Activated CD4-positive, alpha-beta T cell treated with anti-CD3 and anti-CD28 coated beads, Interleukin-2, amount 10 ng/mL, durations not matched to agents 24 days and 14 days (primary cell): ENCODE measurements at regions not wholly inside any gene's neighbourhood (a gene's known extent, or its start where the extent isn't known, plus 50 kb on each side); places are given as distances from the start of the nearest gene placed in this dataset.

Experiments used
- DNase-seq: peaks from one replicate; pipeline ENCODE4 v3.0.0; 2022
- H3K27ac Mint-ChIP-seq: one replicate; pipeline ENCODE4 v1.8.0; 2022; ENCODE audit warnings: mild to moderate bottlenecking, mixed read lengths
- H3K27me3 Mint-ChIP-seq: one replicate; pipeline ENCODE4 v1.8.0; 2022; ENCODE audit warnings: mixed read lengths
- H3K36me3 Mint-ChIP-seq: one replicate; pipeline ENCODE4 v1.8.0; 2022; ENCODE audit warnings: low read depth, mild to moderate bottlenecking, mixed read lengths
- H3K4me1 Mint-ChIP-seq: one replicate; pipeline ENCODE4 v1.8.0; 2021; ENCODE audit warnings: mixed read lengths
- H3K4me3 Mint-ChIP-seq: one replicate; pipeline ENCODE4 v1.8.0; 2022; ENCODE audit warnings: mild to moderate bottlenecking, moderate library complexity, mixed read lengths
- H3K9me3 Mint-ChIP-seq: one replicate; pipeline ENCODE4 v1.8.0; 2021; ENCODE audit warnings: mixed read lengths
- intact Hi-C: fragments of 100-400 bp; cut with micrococcal nuclease; formaldehyde crosslinking; loops from one replicate; pipeline ENCODE4 v1.15.1; 2023

- no peaks in the 10 kb centered on the region for H3K9me3 Mint-ChIP-seq
- no peak for DNase-seq
- intact Hi-C loops, result loop anchor here (10.0 kb wide), 1 partner anchor 319 kb away; the partner anchor contains the start of gene PDE10A
- H3K4me1 Mint-ChIP-seq, result peaks cover 2% of the 10 kb centered on the region
- H3K27ac Mint-ChIP-seq, result no peak overlapping the region
- H3K4me3 Mint-ChIP-seq, result no peak overlapping the region
- H3K27me3 Mint-ChIP-seq, result peaks cover 37% of the 10 kb centered on the region
- H3K36me3 Mint-ChIP-seq, result no peaks in the 10 kb centered on the region
These were observed 184.3 kb downstream of the TBXT start for GRCh38 chr6:165983112-165984072.

GRCh38 chr6:165978476-165978875 lies 189.2 kb downstream of the TBXT start:
- Mint-ChIP-seq H3K4me3 (no peak overlapping the region), H3K27me3 (peaks cover 5% of the 10 kb centered on the region), H3K27ac (no peak overlapping the region), H3K36me3 (no peaks in the 10 kb centered on the region), H3K9me3 (no peaks in the 10 kb centered on the region), H3K4me1 (no peaks in the 10 kb centered on the region)
- no peak for DNase-seq
- intact Hi-C loops, result no loop called here

- DNase-seq, result no peak
- intact Hi-C loops, result no loop called here
- Mint-ChIP-seq H3K27me3 (peaks cover 2% of the 10 kb centered on the region), H3K4me3 (no peak overlapping the region), H3K4me1 (no peaks in the 10 kb centered on the region), H3K36me3 (no peaks in the 10 kb centered on the region), H3K27ac (no peak overlapping the region), H3K9me3 (no peaks in the 10 kb centered on the region)
These were observed 191.0 kb downstream of the TBXT start for GRCh38 chr6:165976684-165977083.

- Mint-ChIP-seq H3K36me3 (no peaks in the 10 kb centered on the region), H3K4me3 (no peak overlapping the region), H3K9me3 (no peaks in the 10 kb centered on the region)
These were observed 192.8 kb downstream of the TBXT start for GRCh38 chr6:165974817-165975216.

GRCh38 chr6:165973473-165973872 lies 194.2 kb downstream of the TBXT start:
- H3K36me3 Mint-ChIP-seq, result no peaks in the 10 kb centered on the region
- H3K4me1 Mint-ChIP-seq, result no peaks in the 10 kb centered on the region
- H3K4me3 Mint-ChIP-seq, result no peak overlapping the region
- DNase-seq, result no peak
- intact Hi-C loops, result no loop called here
- no peaks in the 10 kb centered on the region for H3K9me3 Mint-ChIP-seq
- no peak overlapping the region for H3K27ac Mint-ChIP-seq
- no peaks in the 10 kb centered on the region for H3K27me3 Mint-ChIP-seq

More at GRCh38 chr6:165974817-165975216, 192.8 kb downstream of the TBXT start:
- Mint-ChIP-seq H3K27ac (no peak overlapping the region), H3K27me3 (no peaks in the 10 kb centered on the region), H3K4me1 (no peaks in the 10 kb centered on the region)
- intact Hi-C loops, result no loop called here
- no peak for DNase-seq

GRCh38 chr6:165972139-165972802 lies 195.4 kb downstream of the TBXT start:
- no peak for DNase-seq
- H3K9me3 Mint-ChIP-seq, result no peaks in the 10 kb centered on the region
- intact Hi-C loops, result no loop called here
- H3K36me3 Mint-ChIP-seq, result no peaks in the 10 kb centered on the region
- H3K27me3 Mint-ChIP-seq, result no peaks in the 10 kb centered on the region
- no peaks in the 10 kb centered on the region for H3K4me1 Mint-ChIP-seq
- H3K4me3 Mint-ChIP-seq, result no peak overlapping the region
- no peak overlapping the region for H3K27ac Mint-ChIP-seq

- Mint-ChIP-seq H3K27ac (no peak overlapping the region), H3K9me3 (no peaks in the 10 kb centered on the region), H3K4me1 (no peaks in the 10 kb centered on the region), H3K4me3 (no peak overlapping the region), H3K36me3 (no peaks in the 10 kb centered on the region), H3K27me3 (no peaks in the 10 kb centered on the region)
- DNase-seq, result no peak
- intact Hi-C loops, result no loop called here
These were observed 196.4 kb downstream of the TBXT start for GRCh38 chr6:165971202-165971601.

- Mint-ChIP-seq H3K36me3 (no peaks in the 10 kb centered on the region), H3K9me3 (no peaks in the 10 kb centered on the region), H3K27me3 (no peaks in the 10 kb centered on the region), H3K4me3 (no peak overlapping the region), H3K4me1 (no peaks in the 10 kb centered on the region), H3K27ac (no peak overlapping the region)
- intact Hi-C loops, result no loop called here
- no peak for DNase-seq
These were observed 197.7 kb downstream of the TBXT start for GRCh38 chr6:165970001-165970400.

GRCh38 chr6:165969184-165969583 lies 198.5 kb downstream of the TBXT start:
- H3K4me3 Mint-ChIP-seq, result no peak overlapping the region
- no peaks in the 10 kb centered on the region for H3K4me1 Mint-ChIP-seq
- no peak overlapping the region for H3K27ac Mint-ChIP-seq
- no peak for DNase-seq
- intact Hi-C loops, result no loop called here
- H3K27me3 Mint-ChIP-seq, result no peaks in the 10 kb centered on the region
- H3K9me3 Mint-ChIP-seq, result no peaks in the 10 kb centered on the region
- H3K36me3 Mint-ChIP-seq, result no peaks in the 10 kb centered on the region

GRCh38 chr6:165968408-165968807 lies 199.2 kb downstream of the TBXT start:
- DNase-seq, result no peak
- intact Hi-C loops, result no loop called here
- Mint-ChIP-seq H3K9me3 (no peaks in the 10 kb centered on the region), H3K27ac (no peak overlapping the region), H3K4me3 (no peak overlapping the region), H3K27me3 (no peaks in the 10 kb centered on the region), H3K36me3 (no peaks in the 10 kb centered on the region), H3K4me1 (no peaks in the 10 kb centered on the region)

- intact Hi-C loops, result no loop called here
- H3K36me3 Mint-ChIP-seq, result no peaks in the 10 kb centered on the region
These were observed 199.7 kb downstream of the TBXT start for GRCh38 chr6:165967810-165968407.

GRCh38 chr6:165963750-165964149 lies 203.9 kb downstream of the TBXT start:
- H3K9me3 Mint-ChIP-seq, result no peaks in the 10 kb centered on the region
- no peak overlapping the region for H3K27ac Mint-ChIP-seq
- no peaks in the 10 kb centered on the region for H3K36me3 Mint-ChIP-seq
- no peak for DNase-seq
- H3K27me3 Mint-ChIP-seq, result no peaks in the 10 kb centered on the region
- H3K4me1 Mint-ChIP-seq, result no peaks in the 10 kb centered on the region
- intact Hi-C loops, result no loop called here
- H3K4me3 Mint-ChIP-seq, result no peak overlapping the region

More at GRCh38 chr6:165967810-165968407, 199.7 kb downstream of the TBXT start:
- Mint-ChIP-seq H3K27ac (no peak overlapping the region), H3K27me3 (no peaks in the 10 kb centered on the region), H3K4me3 (no peak overlapping the region), H3K9me3 (no peaks in the 10 kb centered on the region), H3K4me1 (no peaks in the 10 kb centered on the region)
- DNase-seq, result no peak

- Mint-ChIP-seq H3K4me1 (no peaks in the 10 kb centered on the region), H3K27me3 (no peaks in the 10 kb centered on the region), H3K27ac (no peak overlapping the region), H3K4me3 (no peak overlapping the region), H3K9me3 (no peaks in the 10 kb centered on the region), H3K36me3 (no peaks in the 10 kb centered on the region)
- intact Hi-C loops, result no loop called here
- no peak for DNase-seq
These were observed 205.3 kb downstream of the TBXT start for GRCh38 chr6:165962366-165962765.

- Mint-ChIP-seq H3K4me1 (no peaks in the 10 kb centered on the region), H3K27ac (no peak overlapping the region), H3K4me3 (no peak overlapping the region), H3K27me3 (no peaks in the 10 kb centered on the region), H3K36me3 (no peaks in the 10 kb centered on the region), H3K9me3 (no peaks in the 10 kb centered on the region)
- intact Hi-C loops, result no loop called here
- no peak for DNase-seq
These were observed 206.4 kb downstream of the TBXT start for GRCh38 chr6:165961233-165961632.
